ENCODE measurements at regions not wholly inside any gene's neighbourhood (a gene's known extent, or its start where the extent isn't known, plus 50 kb on each side); places are given as distances from the start of the nearest gene placed in this dataset.
"Not testable (repeated sequence)": the region's sequence is repeated elsewhere in the genome, so short reads cannot be mapped to it uniquely, and the experiment has no call there.

DNA sequence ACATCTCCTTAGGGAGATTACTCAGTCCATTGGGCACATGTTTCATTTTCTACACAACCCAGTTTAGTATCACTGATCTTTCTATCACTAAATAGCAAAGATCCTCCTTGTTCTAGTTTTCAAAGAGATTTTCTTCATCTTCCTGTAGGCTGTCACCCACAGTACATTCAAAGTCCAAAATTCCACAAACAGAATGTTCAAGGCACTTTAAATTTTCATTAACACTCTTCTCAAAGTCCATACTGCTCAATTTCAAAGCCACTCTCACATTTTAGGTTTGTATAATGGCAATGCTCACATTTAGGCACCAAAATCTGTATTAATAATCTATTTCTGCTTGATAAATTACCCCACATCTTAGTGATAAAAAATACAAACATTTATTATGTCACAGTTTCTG lies 152.8 kb downstream of the FSIP2 start:
- DNase-seq: no peak

DNA sequence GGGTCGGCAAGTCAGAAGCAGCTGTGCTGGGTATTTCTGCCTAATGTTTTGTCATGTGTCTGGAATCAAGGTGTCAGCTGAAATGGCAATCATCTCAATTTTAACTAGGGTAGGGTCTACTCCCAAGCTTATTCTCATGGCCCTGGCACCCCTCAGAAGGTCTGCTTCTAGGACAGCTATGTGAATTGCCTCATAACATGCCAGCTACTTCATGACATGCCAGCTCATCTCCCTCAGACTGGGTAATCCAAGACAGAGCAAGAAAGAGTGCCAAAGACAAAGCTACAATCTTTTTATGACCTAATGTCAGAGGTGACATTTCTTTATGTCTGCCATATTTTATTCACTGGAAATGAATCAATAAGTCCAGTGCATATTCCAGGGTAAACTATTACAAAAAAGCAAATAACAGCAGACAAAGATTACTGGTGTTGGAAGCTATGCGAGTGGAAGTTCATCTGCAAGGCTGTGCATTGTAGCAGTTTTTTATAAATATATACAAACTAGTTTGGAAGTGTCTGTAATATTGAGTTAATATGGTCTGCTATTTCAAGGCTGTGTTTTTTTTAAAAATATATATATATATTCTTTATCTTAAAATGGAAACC lies 153.3 kb downstream of the FSIP2 start:
- no peak for DNase-seq

DNA sequence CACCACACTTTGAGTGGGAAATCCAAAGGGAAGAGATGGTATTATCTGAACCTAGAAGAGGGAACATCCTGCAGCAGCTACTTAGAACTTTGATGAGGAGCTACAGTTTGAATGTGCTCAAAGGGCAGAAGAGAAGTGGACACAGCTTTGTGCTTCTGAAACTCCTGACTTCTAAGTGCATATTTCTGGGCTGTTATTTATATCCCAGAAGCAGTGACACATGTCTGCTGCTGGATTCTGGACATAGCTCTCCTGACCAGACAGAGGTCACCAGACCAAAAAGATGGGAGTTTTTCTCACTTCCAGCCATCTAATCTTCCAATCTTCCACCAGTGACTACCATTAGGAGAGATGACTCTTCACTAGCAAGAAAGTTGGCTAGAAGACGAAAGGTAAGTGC lies 153.9 kb downstream of the FSIP2 start:
- no peak for DNase-seq

DNA sequence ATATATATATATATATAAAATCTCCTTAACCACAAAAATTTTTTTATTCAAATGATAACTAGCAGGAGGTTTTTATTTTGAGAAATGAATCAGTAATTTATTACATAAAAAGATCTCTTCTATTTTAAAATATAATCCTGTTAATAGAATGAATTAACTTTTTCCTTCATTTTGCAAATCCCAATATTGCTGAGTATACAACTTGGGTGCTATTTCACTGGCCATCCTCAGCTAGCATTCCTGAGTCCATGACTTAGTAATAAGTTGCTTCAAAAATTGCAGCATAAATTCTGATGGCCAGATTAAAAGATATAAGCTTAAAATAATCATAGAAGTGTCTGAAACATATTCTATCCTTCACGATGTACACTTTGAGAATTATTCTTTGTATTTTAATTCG lies 155.6 kb downstream of the FSIP2 start:
- DNase-seq: no peak

DNA sequence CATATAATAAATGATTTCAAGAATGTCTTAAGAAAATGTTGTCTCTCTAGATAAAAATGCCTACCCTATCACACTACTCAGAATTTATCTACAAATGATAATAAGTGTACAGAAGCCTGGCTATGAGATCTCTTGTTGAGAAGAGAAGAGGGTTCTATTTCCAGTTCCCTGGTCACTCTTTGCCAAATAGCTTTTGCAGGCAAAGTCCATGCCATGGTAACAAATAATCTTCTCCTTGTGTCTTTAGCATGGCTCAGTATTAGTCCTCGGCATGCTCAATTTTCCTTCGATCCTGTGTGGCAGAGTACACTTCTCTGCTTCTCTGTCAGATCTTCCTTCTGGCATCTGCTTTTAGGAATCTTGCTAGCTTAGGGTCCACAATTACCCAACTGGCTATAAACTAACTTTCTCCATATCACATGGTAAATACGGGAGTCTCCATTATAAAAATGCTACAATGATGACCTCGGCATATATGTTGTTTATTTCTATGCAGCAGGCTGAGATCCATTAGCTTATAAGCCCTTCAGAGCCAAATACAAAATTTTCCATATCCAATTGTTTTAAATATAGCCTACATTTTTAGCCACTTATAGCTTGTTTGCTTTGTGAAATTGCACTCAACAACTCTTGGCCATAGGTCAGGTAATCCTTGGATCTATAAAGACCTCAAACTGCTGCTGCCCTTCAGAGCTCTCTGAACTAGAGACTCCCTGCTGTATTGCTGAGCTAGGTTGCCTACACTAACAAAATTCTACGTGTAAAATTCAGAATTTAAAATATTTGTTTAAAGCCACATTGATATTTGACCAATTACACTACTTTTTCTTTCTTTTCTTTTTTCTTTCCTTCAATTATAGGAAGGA lies 157.5 kb downstream of the FSIP2 start:
- DNase-seq: no peak

DNA sequence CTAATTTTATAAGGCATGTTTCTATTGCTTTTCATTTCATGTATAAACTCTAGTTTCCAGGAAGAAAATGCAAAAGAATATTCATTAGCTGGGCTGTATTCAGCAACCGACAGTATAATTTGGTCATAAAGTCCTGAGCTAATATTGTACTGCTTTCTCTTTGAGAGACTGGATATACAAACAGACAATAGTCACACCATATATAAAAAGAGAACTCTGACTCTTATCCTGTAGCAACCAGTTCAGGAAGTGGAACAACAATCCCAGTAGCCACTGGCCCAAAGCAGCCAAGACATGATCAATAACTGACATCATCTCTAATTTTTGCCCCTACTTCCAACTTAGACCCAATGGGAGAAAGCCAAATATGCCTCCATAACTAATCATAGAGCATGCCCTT lies 160.8 kb downstream of the FSIP2 start:
- no peak for DNase-seq

DNA sequence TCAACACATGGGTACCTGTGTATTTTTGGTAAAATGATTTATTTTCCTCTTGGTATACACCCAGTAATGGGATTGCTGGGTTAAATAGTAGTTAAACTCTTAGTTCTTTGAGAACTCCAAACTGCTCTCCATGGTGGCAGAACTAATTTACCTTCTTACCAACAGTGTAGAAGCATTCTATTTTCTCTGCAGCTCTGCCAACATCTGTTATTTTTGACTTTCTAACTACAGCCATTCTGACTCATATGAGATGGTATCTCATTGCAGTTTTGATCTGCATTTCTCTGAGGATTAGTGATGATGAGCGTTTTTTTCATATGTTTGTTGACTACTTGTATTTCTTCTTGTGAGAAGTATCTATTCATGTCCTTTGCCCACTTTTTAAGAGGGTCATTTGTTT lies 180.6 kb downstream of the FSIP2 start:
- DNase-seq: peak in 1 of 2 experiments; percentile 16

DNA sequence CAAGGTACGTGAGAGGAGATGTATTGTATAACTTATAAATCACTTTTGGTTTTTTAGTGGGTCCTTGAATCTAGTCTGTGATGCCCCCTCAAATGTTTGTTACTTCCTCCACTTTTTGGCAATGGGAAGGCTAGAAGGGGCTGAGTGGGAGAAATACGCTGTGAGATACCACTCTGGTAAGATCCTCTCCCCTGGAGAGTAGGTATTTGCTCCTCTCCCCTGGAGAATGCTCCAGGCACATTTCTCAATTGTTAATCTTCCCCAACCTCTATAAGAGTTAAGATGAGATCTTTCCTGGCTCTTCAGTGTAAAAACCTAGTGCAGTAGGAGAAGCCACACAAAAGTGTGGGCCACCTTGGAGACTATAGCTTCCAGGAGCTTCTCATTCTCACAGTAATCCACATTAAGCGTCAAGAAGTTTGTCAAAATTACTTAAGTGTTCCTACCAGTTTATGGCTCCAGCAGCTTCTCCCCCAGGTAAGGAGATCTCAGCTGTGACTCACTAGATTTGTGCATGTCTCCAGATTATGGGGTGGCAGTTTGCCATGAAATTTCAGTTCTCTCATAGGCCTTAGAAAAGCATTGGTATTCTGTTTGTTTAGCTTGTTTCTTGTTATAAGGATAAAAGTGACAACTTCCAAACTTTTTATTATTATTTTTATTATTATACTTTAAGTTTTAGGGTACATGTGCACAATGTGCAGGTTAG lies 182.6 kb downstream of the FSIP2 start:
- no peak for DNase-seq

DNA sequence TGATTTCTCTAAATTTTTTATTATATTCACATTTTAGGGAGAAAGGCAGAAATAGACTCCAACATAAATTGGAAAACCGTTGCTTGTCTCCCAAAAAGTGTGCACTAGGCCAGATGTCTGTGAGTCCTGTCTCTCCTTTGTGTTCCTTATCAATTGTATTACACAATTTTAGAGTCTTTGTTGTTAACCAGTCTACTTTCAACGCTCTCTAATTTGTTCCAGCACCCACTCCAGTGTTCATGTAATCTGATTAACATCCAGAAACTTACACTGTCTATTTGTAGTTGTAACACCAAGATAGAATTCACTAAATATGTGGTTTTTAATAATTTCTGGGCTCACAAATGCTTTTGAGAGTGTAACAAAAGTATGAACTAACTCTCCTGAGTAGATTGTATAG lies 195.6 kb downstream of the FSIP2 start:
- DNase-seq: no peak

DNA sequence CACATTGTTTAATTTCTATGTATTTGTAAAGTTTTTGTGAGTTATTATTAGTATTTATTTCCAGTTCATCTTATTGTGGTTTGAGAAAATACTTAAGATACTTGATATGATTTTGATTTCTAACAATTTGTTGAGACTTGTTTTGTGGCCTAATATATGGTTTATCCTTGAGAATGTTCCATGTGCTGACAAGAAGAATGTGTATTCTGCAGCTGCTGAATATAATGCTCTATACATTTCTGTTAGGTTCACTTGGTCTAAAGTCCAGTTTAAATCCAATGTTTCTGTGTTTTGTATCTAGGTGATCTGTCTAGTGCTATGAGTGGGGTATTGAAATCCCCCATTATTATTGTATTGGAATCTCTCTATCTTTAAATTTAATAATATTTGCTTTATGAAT lies 201.3 kb downstream of the FSIP2 start:
- no peak for DNase-seq

DNA sequence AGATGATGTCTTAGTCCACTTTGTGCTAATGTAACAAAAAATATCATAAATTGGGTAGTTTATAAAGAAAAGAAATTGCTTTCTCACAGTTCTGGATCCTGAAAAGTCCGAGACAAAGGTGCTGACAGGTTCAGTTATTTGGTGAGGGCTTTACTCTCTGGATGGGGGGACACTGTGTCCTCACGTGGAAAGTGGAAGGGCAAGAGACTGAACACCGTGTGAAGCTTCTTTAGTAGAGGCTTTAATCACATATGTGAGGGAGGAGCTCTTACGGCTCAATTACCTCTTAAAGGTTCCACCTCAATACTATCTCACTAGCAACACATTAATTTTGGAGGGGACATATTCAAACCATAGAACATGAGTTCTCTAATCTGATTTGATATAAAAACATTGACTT lies 204.3 kb downstream of the FSIP2 start:
- no peak for DNase-seq

DNA sequence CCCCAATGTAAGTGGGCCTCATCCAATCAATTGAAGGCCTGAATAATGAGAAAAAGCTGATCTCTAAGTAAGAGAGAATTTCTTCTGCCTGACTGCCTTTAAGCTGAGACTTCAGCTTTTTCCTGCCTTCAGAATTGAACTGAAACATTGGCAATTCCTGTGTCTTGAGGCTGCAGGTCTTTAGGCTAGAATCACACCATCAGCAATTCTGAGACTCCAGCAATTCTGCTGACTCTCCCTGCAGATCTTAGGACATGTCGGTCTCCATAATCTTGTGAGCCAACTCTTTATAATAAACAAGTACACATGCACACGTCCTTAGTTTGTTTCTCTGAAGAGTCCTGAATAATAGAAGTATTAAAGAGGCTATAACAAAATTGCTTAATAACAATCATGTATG lies 209.1 kb downstream of the FSIP2 start:
- no peak for DNase-seq

DNA sequence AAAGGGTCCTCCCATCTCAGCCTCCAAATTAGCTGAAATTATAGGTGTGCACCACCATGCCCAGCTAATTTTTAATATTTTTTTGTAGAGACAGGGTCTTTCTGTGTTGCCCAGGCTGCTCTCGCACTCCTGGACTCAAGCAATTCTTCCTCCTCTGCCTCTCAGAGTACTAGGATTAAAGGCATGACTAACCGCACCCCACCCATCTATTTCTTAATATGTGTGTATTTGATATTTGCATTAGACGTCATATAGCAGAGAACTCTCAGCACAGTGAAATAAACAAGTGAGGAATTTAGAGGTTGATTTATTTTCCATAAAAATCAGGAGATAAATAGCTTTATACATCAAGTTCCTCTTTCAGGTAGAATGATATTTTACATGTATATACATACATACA lies 213.5 kb downstream of the FSIP2 start:
- DNase-seq: no peak

DNA sequence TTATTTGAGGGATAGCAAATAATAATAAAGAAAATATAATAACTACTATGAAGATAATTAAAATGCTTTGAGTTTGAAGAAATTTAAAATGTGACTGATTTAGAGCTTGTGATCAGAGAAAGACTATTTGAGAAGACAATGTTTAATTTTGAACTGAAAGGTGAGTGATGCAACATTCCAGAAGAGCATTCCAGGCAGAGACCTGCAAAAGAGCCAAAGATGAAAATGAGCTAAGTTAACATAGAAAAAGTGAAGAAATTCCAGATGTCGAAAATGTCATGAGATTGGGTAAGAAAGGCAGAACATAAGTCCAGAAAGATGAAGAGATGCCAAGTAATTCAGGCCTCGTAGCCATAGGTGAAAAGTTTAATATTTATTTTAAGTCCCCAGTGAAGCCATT lies 215.8 kb downstream of the FSIP2 start:
- no peak for DNase-seq

DNA sequence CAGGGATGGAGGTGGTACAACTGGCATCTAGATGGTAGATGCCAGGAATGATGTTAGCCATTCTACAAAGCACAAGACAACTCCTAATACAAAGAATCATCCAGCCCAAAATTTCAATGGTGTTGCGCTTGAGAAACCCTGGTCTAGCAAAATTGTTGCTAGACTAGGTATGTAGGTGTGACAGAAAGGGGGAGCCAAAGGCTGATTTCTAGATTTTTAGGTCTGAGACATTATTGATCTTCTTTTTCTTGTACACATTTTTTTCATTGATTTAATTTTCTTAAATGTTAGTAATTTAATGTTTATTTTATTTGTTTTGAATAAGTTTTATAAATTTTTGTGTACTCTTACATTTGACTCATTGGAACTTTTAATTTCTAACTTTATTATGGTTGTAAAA lies 216.4 kb downstream of the FSIP2 start:
- DNase-seq: no peak

DNA sequence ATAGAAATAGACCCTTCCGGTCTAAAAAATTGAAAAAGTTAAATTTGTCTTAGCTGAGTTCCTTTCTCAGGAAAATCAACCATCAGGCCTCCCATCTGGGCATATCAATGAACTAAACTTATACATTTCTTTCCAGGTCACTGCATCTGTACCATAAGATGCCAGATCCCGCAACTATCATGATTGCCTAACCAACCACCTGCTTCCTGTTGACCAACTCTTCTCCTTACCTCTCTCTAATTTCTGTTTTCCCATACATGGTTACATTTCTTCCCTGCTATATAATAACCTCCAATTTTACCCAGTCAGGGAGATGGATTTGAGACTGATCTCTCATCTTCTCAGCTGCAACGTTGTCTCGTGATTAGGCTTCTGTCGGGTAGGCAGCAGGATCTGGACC lies 228.7 kb downstream of the FSIP2 start:
- DNase-seq: no peak

DNA sequence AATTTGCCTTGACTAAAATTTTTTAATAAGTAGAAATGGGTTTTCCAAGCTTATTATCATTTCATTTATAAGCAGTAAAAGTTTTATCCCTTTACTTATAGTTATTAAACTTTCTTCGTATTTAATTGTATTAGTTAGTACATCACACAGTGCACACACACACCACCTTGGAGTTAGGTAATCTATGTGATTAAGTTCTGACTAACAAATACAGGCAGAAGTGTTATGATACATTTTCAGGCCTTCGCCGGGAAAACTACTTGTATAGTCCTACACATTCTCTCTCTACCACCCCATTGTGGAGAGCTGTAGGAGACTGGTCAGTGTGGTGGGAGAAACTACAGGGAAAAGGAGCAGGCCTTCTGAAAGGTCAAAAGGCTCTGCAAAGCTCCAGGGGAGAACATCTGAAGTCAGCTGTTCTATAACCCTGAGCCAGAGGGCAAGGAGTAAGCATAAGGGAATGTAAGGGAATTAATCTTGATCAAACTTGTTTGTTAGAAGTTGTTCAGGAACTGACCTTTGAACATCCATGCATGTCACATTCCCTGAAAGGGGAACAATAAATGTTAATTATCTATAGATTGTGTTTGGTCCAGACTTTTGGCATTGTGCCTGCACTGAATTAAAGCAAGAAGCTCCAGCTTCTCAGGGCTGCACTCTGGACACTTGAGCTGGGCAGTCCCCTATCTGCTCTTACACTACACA lies 231.7 kb downstream of the FSIP2 start:
- DNase-seq: no peak

DNA sequence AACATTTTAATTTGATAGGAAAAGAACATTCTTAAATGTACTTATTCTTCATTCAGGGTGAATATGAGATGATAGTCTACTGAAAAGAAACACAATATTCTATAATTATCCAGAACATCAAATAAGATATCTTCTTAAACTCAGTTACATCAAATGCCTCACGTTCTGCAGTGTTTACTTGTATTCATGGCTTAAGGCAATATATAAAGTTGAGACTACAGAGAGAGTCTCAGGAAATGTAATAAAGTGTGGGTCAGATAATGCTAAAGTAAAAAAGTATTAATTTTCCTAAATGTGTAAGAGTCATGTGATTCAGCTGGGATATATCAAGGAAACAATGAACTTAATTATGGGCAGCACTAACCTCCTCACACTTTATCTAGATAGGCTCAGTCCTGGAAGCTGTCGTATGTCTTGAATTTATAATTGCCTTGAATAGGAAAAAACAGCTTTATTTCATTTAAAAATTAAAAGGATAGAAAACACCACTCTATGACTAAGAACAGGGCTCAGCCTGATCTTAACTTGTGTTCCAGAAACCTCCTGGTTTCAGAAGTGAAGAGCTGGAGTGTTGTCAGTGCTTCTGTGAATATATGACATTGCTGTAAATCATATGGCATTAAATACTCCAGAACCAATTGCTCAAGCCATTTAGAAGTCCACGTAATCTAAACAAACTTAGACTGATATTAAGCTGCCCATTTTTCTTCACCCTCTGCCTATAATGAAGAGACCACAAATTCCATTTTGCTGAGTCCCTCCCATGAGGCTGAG lies 240.2 kb downstream of the FSIP2 start:
- no peak for DNase-seq

DNA sequence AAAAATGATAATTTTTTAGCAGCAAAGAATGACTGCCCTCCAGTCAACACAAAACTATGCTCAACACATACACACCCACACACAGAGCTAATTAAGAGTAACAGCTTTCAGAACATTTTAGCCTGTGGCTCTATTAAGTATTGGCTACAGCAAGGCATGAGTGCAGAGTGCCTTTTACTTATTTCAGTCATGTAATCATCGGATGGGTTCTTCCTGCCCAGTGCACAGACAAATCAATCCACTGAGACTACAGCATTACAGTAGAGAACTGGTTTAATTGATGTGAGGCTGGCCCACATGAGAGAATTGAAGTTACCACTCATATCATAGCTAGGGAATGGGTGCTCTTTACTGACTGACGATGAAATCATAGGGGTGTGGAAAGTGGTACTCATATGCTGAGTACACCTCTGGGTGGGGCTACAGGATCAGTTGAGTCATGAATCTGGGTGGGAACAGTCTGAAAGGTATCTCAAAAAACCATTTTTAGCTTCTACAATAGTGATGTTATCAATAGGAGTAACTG lies 241.0 kb downstream of the FSIP2 start:
- no peak for DNase-seq

DNA sequence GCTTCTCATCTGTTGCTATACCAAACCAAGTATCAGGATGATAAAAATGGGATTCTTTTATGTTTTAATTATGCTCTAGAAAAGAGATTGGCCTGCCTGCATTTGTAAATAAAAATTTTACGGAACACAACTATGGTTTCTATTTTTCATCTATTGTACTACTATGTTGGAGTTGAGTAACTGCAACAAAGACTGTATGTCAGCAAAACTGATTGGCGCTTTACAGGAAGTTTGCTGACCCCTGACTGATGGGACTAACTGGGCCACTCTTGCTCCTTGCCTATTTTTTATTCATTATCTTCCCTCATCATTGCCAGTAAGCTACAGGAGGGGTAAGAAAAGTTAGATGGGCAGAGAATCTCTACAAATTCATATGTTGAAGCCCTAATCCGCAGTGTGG lies 242.3 kb downstream of the FSIP2 start:
- no peak for DNase-seq

DNA sequence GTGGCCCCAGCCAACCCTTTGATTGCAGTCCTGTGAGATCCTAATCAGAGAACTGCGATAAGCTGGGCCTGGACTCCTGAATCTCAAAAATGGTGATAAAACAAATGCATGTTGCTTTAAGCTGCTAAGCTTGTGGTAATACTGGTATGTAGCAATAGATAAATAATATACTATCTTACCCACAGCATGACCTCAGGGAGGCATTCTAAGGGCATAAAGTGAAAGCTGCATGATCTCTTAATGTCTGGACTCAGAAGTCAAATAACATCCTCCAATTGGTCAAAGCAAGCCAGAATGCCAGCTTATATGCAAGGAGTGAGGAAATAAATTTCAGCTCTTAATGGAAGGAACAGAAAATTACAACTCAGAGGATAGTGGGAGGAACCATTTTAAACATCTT lies 246.1 kb downstream of the FSIP2 start:
- DNase-seq: no peak

DNA sequence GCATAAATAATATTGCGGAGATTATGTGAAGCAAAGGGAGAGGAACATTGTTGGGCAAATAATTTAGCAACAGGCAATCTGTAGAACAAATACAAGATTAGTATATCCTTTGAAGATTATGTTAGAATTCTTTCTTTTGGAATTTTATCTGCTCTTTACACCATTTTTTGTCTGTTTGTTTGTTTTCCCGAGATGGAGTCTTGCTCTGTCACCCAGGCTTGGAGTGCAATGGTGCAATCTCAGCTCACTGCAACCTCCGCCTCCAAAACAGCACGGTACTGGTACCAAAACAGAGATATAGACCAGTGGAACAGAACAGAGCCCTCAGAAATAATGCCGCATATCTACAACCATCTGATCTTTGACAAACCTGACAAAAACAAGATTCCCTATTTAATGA lies 250.3 kb downstream of the FSIP2 start:
- DNase-seq: not testable (repeated sequence)

Measured in NCI-H446 (cell line).